GM12892 (cell line): ENCODE measurements at regions not wholly inside any gene's neighbourhood (a gene's known extent, or its start where the extent isn't known, plus 50 kb on each side); places are given as distances from the start of the nearest gene placed in this dataset.

ENCODE experiments used
- POLR2A ChIP-seq: IDR thresholded peaks from 2 replicates; pipeline ENCODE4 v1.6.1; 2011; ENCODE audit warnings: low read depth, low read length, control low read depth
- TAF1 ChIP-seq: IDR thresholded peaks from 2 replicates; pipeline ENCODE4 v1.6.1; 2011; ENCODE audit warnings: low read depth, mild to moderate bottlenecking, control low read depth, low read length, borderline replicate concordance

- TF ChIP-seq POLR2A (no peak; the same call in 1 of the 2 replicates), TAF1 (no peak)
Observed at GRCh38 chr3:11718637-11719405, 75.1 kb upstream of the VGLL4 start.
